ENCODE measurements at regions not wholly inside any gene's neighbourhood (a gene's known extent, or its start where the extent isn't known, plus 50 kb on each side); places are given as distances from the start of the nearest gene placed in this dataset.

GRCh38 chr1:95509989-95510388 is 276.0 kb downstream of the RWDD3 start:
- TF ChIP-seq CTCF (IDR thresholded peaks at IDR 0.05; ENCODE audit: control extremely low read depth in 1 of 3, insufficient read depth in 1 of 3, low read depth in 1 of 3, low read length in 3 of 3) (no peak), TCF12 (IDR thresholded peaks at IDR 0.05; ENCODE audit: low read depth, low read length) (no peak), BRCA1 (IDR thresholded peaks at IDR 0.05; ENCODE audit: low read depth, low read length) (no peak), POLR2AphosphoS5 (IDR thresholded peaks at IDR 0.05; ENCODE audit: low read depth, low read length) (no peak), SP1 (IDR thresholded peaks at IDR 0.05; ENCODE audit: low read depth, low read length) (no peak), RNF2 (IDR thresholded peaks at IDR 0.05; ENCODE audit: borderline replicate concordance, low read depth, low read length, missing control alignments, poor library complexity, severe bottlenecking) (no peak), SIN3A (conservative IDR thresholded peaks at IDR 0.05 in 1 of 2, IDR thresholded peaks at IDR 0.05 in 1 of 2; ENCODE audit: low read depth in 1 of 2, low read length in 2 of 2) (no peak), SRF (IDR thresholded peaks at IDR 0.05; ENCODE audit: low read depth, low read length) (no peak), POLR2A (IDR thresholded peaks at IDR 0.05; ENCODE audit: control extremely low read depth in 1 of 2, low read depth in 2 of 2, low read length in 2 of 2) (no peak), USF2 (IDR thresholded peaks at IDR 0.05; ENCODE audit: low read length) (no peak), YY1 (IDR thresholded peaks at IDR 0.05; ENCODE audit: low read depth, low read length) (no peak), GABPA (IDR thresholded peaks at IDR 0.05; ENCODE audit: borderline replicate concordance, insufficient read depth, low read length) (no peak), HDAC6 (IDR thresholded peaks at IDR 0.05; ENCODE audit: low read depth, low read length) (no peak)

Measured in H1 (cell line).